Fibroblast of lung (primary cell): ENCODE measurements at regions not wholly inside any gene's neighbourhood (a gene's known extent, or its start where the extent isn't known, plus 50 kb on each side); places are given as distances from the start of the nearest gene placed in this dataset.

Experiments used
- CTCF ChIP-seq, 2 donors: IDR thresholded peaks in 1 of 2; conservative IDR thresholded peaks in 1 of 2; 1 replicate in 1 of 2; 2 replicates in 1 of 2; pipeline ENCODE4 v1.5.1; 2011 to 2012; ENCODE audit warnings: low read length in 2 of 2, control low read depth in 1 of 2, inconsistent platforms in 1 of 2, low read depth in 1 of 2, mild to moderate bottlenecking in 1 of 2
- EZH2 ChIP-seq: IDR thresholded peaks from 2 replicates; pipeline ENCODE4 v1.5.1; 2012; ENCODE audit warnings: low read length, control low read depth, mild to moderate bottlenecking; ENCODE audit errors: missing control alignments

GRCh38 chr2:9702604-9703084 is 71.8 kb upstream of the YWHAQ start:
- TF ChIP-seq CTCF (conservative IDR thresholded peaks at IDR 0.05 in 1 of 2, IDR thresholded peaks at IDR 0.05 in 1 of 2; ENCODE audit: low read depth in 1 of 2, low read length in 2 of 2) (no peak), EZH2 (no peak)
